Activated CD8-positive, alpha-beta memory T cell treated with anti-CD3 and anti-CD28 coated beads, Interleukin-2, amount 50 U/mL, for 24 hours (primary cell): ENCODE measurements at regions not wholly inside any gene's neighbourhood (a gene's known extent, or its start where the extent isn't known, plus 50 kb on each side); places are given as distances from the start of the nearest gene placed in this dataset.
"Not testable (repeated sequence)": the region's sequence is repeated elsewhere in the genome, so short reads cannot be mapped to it uniquely, and the experiment has no call there.

Source experiments
- DNase-seq: peaks from one replicate; pipeline ENCODE4 v3.0.0-alpha.2; 2020; ENCODE audit errors: extremely low read depth

DNA sequence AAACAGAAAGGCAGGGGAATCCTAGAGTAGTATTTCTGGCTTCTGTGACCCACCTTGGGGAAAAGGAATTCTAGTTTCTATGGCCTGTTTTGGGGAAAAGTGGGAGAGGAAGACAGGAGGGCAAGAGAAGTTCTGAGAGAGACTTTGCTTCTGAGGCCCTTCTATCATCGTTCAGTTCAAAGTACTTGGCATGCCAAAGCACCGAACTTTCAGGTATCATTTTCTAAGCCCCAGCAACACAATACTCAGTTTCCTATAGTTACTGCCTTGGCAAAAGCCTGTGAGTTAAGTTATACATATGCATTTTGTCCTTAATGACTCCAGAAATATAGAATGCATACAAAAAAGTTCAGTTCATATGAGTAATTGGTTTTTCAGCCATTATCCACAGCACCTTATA, 74.1 kb upstream of the CHD2 start:
- no peak for DNase-seq

GRCh38 chr15:92827991-92828390, 72.1 kb upstream of the CHD2 start:
- DNase-seq: not testable (repeated sequence)

- DNase-seq: no peak
Observed at GRCh38 chr15:92829875-92830274, 70.2 kb upstream of the CHD2 start.

DNA sequence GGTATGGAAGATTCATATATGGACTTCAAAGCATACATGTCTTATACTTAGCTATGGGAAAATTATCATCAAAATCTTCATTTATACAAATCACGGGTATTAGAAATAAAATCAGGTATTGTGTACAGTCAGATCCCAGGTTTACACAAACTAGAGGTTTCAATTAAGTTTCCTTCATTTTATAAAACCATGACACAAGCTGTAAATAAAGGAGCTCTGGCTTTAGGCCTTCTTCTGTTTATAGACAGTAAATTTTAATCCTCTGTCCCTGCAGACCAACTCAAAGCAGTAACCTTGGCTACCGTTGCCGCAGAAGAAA, 68.8 kb upstream of the CHD2 start:
- DNase-seq: no peak

DNA sequence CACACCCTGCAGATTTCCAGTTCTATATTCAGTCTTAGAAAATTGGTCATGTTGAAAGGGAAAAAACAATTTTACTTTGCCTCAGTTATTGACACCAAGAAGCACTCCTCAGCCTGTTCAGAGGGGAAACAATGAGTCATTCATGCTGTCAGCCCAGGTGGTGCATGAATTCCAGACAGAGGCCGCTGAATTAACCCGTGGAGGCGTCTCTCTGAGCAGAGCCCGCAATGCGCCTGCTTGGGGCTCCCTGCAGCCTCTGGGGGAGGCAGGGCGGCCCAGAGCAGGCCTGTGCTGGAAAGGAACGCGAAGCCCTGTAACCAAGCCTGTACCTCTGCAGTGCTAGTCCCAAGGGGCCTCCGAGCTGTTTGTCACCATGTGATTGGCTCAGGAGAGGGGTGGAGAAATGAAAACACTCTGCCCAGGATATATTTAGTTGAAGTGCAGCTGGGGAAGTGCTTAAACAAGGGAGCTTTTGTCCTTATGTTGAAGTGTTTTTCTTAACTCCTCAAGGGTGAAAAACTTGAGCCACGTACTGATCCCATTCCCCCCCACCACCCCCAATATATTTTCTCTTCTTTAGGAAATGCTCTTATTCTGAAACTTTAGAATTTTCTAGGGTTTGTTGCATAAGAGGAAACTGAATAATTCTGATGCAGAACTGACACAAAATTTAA, 68.3 kb upstream of the CHD2 start:
- DNase-seq: peak; percentile 71

GRCh38 chr15:92833106-92833433, 67.1 kb upstream of the CHD2 start:
- no peak for DNase-seq

- DNase-seq: no peak
Observed at GRCh38 chr15:92833493-92834271, 66.4 kb upstream of the CHD2 start.

DNA sequence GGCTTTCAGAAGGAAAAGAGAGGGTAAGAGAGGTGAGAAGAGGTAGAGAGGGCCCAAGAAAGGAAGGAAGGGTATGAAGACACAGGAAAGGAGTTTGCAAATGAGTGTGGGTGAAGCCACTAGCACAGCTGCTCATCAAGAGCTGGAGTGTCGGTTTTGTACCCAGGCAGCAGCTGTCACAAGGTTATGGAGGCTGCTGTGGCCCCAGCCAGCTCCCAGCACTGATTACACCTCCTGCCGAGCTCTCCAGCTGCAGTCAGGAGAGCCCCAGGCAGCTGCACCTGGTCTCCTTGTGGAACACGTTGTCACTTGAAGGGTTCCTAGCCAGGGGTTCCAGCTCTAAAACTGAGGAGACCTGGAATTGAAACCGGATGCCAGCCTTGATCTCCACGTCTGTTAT, 60.4 kb upstream of the CHD2 start:
- no peak for DNase-seq

DNA sequence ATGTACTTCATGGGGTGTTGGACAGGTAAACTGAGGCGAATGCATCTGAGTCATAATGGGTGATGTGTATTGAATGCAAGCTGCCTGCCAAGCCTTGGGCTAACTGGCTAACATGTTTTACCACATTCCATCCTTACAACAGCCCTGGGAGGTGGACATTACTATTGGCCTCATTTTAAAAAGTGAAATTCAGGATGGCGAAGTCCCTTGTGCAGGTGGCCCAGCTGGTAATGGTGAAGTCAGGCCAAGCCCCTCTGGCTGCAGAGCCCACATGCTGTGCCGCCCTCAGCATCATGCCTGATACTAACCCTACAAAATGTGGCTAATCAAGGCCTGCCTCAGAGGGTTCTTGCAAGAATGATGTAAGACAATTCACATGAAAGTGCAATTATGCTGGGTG, 60.0 kb upstream of the CHD2 start:
- DNase-seq: no peak

GRCh38 chr15:92843326-92843725, 56.8 kb upstream of the CHD2 start:
- no peak for DNase-seq

DNA sequence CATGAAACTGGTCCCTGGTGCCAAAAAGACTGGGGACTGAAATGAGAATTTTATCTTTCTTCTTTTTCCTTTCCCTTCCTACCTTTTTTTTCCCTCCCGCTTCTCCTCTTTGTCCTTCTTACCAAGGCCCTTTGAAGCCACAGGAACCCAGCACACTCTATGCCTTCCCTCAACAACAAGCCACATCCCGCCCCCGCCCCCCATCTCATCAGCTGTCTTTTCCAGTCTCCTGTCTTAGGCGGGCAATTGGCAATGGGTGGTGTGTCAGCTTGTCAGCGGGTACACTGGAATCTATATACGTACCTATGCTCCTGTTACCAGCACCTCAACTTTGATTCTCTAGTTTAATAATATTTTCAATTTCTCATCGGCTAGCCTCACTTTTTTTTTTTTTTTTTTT, 56.3 kb upstream of the CHD2 start:
- no peak for DNase-seq

DNA sequence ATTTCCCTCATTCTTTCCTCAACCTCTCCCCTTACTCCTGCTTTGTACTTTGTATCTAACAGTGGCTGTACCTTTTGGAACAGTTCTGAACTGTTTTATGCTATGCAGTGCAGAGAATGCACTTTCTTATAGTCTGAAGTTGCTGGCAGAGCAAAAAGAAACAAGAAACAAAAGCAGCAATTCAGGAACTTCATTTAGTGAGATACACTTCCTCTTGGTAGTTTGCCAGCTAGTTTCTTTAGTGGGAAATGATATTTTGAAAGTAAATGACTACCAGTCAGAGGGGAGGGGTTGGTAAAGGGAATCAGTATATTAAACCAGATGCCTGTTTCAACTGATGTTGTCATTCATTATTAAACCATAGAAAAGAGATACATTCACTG, 55.0 kb upstream of the CHD2 start:
- no peak for DNase-seq

DNA sequence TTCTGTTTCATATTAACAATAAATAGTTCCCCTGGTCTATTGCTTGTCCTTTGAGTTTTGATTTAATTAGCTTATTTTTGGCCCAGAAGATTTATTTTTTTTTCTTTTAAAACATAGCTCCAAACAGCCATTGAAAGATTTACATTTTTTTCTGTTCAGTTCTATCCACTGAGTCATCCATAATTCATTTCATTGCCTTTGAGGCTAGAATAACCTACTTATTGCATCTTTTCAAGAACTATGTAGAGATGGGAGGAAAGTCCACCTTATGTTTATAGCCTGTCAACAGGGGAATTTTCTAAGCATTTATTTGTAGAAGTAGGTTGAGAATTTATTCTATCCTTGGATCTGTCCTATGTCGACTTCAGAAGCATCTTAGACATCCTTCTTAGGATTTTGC, 53.4 kb upstream of the CHD2 start:
- no peak for DNase-seq

DNA sequence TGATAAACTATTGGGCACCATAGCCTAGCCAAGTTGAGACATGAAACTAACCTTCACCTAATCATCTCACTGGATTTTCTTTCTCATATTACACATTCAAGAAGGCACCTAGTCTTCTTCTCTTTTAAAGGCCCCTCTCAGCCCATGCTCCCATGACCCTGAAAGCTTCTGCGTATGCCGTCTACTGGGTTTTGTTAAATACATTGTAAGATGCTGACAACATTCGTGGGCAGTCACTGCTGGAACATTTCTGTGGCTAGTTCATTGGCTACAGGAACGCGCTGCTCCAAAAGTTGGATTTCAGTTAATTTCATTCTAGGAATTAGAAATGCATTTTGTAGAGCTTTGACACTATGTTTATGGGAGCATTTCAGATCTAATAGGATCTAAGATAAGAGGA, 52.3 kb upstream of the CHD2 start:
- DNase-seq: no peak

- DNase-seq: no peak
Observed at GRCh38 chr15:92848464-92848851, 51.7 kb upstream of the CHD2 start.

DNA sequence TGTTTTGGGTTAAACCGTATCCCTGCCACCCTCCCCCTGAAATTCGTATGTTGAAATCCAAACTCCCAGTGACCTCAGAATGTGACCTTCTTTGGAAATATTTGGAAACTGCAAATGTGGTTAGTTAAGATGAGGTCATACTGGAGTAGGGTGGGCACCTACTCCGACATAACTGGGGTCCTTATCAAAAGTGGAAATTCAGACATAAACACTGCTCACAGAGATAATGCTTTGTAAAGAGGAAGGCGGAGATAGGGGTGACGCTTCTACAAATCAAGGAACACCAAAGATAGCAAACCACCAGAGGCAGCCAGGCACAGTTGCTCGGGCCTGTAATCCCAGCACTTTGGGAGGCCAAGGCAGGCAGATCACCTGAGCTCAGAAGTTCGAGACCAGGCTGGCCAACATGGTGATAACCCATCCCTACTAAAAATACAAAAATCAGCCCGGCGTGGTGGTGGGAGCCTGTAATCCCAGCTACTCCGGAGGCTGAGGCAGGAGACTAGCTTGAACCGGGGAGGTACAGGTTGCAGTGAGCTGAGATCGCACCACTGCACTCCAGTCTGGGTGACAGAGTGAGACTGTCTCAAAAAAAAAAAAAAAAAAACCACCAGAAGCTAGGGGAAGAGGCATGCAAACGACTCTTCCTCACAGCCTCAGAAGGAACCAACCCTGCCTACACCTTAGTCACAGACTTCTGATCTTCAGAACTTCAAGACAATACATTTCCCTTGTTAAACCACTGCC, 51.1 kb upstream of the CHD2 start:
- no peak for DNase-seq

DNA sequence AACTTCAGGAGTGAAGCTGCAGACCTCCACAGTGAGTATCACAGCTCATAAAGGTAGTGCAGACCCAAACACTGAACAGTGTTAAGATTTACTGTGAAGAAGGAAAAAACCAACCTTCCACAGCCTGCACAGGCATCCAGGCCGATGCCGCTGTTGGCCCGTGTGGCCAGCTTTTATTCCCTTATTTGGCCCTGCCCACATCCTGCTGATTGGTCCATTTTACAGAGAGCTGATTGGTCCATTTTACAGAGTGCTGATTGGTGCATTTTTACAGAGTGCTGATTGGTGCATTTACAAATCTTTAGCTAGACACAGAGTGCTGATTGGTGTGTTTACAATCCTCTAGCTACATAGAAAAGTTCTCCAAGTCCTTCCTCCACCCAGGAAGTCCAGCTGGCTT, 49.9 kb upstream of the CHD2 start:
- DNase-seq: not testable (repeated sequence)
